Tibial nerve (tissue), 3 donors: ENCODE measurements at regions not wholly inside any gene's neighbourhood (a gene's known extent, or its start where the extent isn't known, plus 50 kb on each side); places are given as distances from the start of the nearest gene placed in this dataset.

Experiments used
- CTCF ChIP-seq, 5 experiments: fragments of 200-600 bp in 3 of 5; fragments of 450-650 bp in 2 of 5; sonication (generic) in 3 of 5; IDR thresholded peaks; one replicate each; pipeline ENCODE4 v1.5.1; 2016 to 2019; ENCODE audit warnings: antibody characterized with exemption in 5 of 5, mild to moderate bottlenecking in 3 of 5, moderate library complexity in 2 of 5
- POLR2A ChIP-seq, 2 donors: fragments of 450-650 bp; IDR thresholded peaks; one replicate each; pipeline ENCODE4 v1.6.1; 2017; ENCODE audit warnings: antibody characterized with exemption in 2 of 2, mild to moderate bottlenecking in 2 of 2, moderate library complexity in 2 of 2

- TF ChIP-seq CTCF (IDR thresholded peaks at IDR 0.05), result no peak
- TF ChIP-seq POLR2A (IDR thresholded peaks at IDR 0.05), result no peak
Observed at GRCh38 chr2:228378233-228378632, 196.7 kb upstream of the SPHKAP start.
